ENCODE measurements at regions not wholly inside any gene's neighbourhood (a gene's known extent, or its start where the extent isn't known, plus 50 kb on each side); places are given as distances from the start of the nearest gene placed in this dataset.
"Not testable (repeated sequence)": the region's sequence is repeated elsewhere in the genome, so short reads cannot be mapped to it uniquely, and the experiment has no call there.

DNA sequence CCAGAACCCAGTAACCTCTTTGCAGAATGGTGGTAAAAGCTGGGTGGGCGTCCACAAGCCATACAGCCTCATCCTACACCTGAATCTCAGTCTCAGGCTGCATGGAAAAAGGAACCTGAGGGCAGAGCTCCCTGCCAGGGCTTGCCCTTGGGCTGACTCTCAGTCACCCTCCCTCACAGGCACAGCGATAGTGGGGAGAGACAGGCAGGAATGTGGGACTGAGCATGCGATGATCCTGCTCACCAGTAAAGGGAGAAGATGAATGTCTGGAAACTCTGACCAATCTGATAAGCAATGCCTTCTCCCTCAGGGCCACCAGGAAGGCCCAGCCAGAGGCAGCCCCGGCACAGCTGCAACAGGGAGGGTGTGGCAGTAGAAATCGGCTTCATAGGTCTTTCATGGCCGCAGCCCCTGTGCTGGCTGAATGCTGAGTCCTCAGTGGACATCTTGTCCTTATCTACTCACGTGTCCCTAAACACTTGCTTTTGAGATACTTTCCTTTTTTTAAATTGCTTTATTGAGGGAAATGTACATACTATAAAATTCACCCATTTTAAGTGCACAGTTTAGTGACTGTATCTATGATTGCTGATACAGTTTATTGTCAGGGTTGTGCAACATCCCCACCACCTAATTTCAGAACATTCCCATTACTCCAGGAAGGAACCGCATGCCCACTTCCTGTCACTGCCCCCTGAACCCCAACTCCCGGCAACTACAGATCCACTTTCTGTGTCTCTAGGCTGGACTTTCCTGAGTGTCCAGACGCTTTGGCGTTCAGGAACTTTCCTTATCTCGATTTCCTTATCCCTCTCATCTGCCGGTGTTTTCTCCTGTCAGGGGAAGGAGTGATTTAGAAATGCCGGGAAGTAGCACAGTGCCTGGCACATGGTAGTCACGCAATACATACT is 258.1 kb downstream of the PCNX1 start:
- ATAC-seq: no peak

DNA sequence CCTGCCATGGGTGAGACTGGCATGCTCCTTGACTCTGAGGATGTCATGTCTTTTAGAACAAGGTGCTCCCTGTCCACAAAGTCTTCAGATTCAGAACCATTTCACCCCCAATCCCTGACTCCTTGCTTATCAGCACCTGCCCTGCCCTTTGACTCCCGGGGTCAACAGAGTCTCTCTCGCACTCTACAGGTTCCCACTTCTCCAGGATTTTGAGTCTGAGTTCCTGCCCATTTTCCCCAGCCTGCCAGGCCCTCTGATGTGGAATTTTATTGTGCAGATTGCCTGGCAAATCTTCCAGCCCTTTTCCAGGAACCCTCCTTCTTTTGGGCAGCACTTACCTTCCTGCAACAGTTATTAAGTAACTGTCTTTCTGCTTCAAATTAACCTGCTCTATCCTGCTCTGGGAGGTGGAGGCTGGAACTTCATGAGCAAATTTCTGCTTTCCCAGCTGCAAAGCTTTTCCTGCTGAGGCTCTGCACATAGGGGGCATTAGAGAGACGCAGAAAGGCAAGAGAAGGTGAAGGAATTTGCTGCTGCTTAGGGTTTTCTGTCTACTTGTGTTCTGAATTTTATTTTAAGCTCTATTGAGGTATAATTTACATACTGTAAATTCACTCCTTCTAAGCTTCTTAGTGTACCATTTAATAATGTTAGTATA is 259.1 kb downstream of the PCNX1 start:
- ATAC-seq: peak; percentile 62

DNA sequence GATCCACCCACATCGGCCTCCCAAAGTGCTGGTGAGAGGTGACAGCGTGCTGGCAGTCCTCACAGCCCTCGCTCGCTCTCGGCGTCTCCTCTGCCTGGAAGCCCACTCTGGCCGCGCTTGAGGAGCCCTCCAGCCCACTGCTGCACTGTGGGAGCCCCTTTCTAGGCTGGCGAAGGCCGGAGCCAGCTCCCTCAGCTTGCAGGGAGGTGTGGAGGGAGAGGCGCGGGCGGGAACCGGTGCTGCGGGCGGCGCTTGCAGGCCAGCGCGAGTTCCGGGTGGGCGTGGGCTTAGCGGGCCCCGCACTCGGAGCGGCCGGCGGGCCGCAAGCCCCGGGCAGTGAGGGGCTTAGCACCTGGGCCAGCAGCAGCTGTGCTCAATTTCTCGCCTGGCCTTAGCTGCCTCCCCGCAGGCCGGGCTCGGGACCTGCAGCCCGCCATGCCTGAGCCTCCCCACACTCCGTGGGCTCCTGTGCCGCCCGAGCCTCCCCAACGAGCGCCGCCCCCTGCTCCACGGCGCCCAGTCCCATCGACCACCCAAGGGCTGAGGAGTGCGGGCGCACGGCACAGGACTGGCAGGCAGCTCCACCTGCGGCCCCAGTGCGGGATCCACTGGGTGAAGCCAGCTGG is 260.2 kb downstream of the PCNX1 start:
- ATAC-seq: not testable (repeated sequence)

DNA sequence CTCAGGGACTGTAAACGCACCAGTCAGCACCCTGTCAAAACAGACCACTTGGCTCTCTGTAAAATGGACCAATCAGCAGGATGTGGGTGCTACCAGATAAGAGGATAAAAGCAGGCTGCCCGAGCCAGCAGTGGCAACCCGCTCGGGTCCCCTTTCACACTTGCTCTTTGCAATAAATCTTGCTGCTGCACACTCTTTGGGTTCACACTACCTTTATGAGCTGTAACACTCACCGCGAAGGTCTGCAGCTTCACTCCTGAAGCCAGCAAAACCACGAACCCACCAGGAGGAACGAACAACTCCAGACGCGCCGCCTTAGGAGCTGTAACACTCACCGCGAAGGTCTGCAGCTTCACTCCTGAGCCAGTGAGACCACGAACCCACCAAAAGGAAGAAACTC is 260.9 kb downstream of the PCNX1 start:
- not testable (repeated sequence) for ATAC-seq

DNA sequence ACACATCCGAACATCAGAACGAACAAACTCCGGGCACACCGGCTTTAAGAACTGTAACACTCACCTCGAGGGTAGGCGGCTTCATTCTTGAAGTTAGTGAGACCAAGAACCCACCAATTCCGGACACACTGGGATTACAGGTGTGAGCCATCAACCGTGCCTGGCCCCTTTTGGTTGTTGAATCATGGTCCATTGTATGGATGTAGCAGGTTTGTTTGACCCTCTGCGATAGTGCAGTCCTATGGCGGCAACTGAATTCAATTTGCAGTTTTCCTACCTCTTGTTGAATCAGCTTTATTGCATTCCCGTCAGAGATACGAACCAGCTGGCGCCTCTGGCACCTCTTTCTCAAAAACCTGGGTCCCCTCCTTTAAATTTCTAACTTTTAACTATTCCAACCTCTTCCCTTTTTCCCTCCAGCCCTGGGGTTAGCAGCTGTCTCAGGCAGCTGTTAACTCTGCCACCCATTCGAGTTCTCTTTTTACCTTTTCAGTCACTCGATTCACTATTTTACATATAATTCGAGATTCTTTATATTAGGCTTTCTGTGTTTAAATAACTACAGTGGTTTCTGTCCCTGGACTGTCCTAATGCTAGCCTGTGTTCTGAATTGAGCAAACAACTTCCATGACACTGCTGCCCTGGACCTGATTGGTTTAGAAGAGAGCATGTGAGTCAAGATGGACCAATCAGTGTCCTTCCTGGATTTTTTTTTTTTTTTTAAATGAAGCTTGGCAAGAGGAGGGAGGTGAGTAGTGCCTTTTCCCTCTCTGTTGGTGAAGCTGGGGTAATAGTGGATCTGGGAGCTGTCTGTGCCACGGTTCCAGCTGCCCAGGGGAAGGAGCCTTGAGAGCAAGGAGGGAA is 261.5 kb downstream of the PCNX1 start:
- no peak for ATAC-seq

DNA sequence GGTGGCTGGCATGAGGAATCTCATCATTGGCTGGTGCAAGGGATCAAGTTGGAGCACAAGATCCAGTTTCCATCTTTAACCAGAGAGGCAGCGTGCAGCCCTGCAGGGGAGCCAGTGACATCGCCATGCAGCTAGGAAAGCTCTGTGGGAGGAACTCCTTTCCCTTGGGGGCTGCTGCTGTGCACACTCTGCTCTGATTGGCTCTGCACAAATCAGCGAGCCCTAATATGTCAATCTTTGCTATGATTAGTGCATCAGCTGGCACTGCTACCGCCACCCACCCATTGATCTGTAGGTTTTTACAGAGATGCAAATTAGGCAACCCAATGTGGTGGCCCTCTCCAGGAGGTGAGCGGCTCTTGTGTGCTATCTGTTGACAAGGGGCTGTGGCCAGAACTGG is 262.6 kb downstream of the PCNX1 start:
- no peak for ATAC-seq

DNA sequence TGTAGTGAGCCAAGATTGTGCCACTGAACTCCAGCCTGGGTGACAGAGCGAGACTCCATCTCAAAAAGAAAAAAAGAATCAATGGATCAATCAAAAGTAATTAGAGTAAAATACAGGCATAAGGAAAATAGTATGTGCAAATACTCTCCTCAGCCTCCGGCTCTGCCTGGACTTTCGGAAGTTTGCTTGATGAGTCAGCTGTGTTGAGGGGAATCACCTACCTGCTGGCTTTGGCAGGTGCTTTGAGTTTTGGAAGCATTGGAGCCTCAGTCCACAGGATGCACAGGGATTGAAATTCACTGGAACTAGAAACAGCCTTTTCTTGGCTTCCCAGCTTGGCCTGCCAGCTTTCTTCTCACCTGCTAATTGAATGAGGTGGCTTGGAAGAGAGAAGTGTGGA is 268.2 kb downstream of the PCNX1 start:
- peak; percentile 87 for ATAC-seq

DNA sequence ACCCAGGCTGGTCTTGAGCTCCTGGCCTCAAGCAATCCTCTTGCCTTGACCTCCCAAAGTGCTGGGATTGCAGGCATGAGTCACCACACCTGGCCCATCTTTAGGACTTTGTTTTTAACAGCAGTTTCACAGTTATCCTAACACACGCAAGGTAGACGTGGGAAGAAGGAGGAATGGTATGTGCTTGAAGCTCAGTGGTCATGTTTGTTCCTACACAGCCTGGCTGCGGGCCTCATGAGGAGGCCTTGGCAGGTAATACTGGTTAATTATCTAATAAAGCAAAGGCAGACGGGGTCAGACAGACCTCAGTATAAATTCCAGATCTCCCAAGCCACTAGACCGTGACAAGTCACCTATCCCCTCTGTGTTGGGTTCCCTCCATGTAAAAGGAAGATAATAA is 271.8 kb downstream of the PCNX1 start:
- no peak for ATAC-seq

DNA sequence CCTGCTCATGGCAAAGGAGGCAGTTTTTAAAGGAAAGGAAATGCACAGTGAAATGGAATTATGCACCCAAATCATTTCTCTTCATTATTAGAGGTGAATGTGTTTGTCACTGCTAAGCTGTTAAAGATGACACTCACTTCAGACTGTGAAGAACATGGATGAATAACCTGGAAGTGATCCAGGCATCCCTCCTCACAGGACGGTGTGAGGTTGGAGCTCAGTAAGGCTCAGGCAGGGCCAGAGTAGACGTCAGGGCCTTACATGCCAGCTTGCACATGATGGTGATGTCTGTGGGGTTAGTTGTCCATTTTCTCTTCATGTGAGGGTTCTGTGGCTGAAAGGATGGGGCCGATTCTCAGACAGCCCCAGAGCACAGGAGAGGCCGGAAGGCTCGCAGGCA is 273.1 kb downstream of the PCNX1 start:
- no peak for ATAC-seq

DNA sequence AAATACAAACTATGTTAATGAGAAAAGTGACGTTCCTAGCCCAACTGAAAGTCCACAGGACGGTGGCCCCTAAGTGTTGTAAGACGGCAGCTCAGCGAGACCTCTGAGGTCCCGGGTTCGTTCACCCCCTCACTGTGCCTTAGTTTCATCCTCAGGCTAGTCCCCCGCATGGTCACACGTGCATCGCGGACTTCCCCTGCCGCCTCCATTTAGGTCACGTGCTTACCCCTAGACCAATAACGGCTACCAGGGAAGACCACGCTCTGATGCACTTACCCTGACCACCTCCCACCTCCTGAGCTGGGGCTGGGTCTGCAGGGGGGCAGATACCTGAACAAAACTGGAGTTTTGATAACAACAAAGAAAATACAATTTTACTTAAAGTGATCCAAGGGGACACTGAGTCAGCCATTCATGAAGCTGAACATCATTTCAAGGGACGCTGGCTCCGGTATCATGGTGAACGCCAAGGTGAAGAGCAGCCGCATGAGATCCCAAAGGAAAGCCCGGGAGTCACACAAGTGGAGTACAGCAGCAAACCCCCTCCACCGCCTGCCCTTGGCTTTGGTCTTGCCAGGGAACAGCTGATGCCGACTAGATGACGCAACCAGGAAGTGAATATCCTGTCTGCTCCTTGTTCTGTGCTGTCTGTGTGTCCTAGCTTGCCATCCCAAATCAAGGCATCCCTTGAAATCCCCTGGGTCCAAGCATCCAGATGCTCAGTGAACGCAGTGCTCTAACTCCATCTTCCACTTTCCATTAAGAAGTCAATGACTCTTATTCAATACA is 274.1 kb downstream of the PCNX1 start:
- ATAC-seq: peak; percentile 25

DNA sequence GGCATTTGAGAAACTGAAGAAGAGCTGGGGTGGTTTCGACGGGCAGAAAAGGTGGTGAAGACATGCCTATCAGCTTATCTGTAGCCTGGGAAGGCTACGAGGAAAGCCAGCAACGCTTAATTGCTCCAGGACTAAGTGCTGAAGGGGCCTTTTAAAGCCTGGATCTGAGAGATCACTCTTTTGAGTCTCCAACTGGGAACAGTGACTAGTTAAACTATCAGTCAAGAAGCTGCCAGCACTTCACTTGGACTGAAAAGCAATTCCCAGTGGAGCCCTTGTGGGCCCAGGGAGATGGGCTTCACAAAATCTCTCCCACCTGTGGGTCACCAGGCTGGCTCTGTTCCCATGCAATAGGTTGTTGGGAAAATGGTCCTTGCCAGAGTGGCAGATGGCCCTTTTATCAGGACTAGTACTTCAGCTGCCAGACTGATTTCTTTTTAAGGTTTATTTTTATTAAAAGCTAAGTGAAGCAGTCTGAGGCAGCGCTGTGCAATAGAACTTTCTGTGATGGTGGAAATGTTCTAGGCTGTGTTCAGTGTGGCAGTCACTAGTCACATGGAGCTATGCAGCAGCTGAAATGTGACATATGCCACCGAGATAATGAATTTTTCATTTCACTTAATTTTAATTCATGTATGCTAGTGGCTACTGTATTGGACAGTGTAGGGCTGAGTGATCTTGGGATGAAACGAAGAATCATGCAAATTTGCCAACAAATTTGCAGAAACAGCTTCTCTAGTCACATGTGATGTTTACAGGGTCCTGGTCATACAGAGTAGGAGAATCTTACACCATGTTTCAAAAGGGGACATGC is 276.8 kb downstream of the PCNX1 start:
- no peak for ATAC-seq

DNA sequence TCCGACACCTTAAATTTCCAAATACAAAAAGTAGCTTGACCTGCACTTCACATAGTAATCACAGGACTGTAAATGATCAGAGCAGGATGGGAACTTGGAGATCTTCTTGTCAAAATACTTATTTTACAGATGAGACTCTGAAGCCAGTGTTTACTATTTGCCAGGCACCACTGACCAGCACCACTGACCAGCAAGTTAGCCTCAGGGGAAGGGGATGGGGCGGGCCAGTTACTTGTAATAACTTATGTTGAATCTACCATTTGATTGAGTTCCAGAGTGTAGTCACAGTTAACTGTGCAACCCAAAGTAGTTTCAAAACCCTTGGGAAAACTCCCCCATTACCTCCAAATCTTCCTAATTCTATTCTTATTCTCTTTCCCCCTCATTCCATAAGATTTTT is 278.4 kb downstream of the PCNX1 start:
- no peak for ATAC-seq

DNA sequence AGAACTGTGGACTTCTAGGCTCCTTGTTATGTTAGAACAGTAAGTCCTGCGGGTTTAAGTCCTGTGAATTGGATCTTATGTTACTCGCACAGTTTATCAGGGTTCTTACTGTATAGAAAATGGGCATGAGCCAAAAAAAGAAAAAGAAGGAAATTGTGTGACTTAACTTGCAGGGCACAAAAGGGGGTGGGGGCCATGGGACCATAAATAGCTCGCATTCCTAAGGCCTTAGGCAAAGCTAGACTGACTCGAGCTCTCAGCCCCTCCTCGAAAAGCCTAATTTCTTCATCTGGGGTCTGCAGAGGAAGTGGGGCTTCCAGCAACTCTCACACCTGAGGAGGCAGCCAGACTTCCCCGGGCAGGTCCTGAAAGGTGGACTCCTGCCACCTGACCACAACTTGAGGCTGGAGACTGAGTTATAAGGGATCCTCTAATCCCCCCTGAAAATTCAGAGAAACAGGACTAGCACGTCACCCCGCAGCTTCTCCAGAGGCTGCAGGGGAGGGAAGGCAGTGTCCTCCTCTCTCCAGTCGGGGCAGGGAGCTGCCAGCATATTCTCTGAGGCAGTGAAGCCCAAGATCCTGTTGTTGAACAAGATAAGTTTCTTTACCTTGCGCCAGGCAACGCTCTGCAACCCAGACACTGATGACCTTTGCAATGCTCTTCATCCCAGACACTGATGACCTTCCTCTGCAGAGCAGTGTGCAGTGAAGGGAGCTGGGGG is 280.5 kb downstream of the PCNX1 start:
- ATAC-seq: no peak

DNA sequence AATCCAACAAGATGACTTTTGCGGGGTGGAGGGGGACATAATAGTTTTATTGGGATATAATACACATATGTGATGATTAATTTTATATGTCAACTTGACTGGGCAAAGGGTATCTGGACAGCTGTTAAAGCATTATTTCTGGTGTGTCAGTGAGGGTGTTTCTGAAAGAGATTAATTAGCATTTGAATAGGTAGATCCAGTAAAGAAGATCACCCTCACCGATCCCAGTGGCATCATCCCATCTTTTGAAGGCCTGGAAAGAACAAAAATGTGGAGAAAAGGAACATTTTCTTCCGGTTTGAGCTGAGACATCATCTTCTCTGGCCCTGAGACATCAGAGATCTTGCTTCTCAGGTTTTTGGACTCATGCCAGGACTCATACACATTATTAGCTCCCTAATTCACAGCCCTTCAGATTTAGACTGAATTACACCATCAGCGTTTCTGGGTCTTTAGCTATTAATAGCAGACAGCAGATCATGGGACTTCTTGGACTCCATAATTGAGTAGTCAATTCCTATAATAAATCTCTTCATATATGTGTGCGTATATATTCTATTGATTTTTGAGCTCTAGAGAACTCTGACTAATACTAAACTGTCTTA is 283.6 kb downstream of the PCNX1 start:
- no peak for ATAC-seq

DNA sequence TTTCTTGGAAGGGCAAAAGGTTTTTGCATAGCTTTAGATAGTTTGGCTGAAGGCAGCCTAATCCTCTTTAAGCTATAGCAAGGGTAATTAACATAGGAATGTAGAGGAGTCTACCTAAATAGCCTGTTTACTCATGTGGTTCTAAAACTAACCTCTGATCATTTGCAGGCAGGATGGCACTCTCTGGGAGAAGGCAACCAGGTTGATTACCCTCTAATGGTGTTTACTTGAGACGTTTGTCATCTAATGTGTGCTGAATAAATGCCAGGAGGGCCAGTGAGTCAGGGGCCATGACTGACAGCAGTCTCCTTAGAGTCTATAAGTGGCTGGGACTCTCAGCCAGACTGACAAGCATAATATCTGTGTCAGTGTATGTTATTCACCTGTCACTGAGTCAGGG is 286.4 kb downstream of the PCNX1 start:
- ATAC-seq: no peak

DNA sequence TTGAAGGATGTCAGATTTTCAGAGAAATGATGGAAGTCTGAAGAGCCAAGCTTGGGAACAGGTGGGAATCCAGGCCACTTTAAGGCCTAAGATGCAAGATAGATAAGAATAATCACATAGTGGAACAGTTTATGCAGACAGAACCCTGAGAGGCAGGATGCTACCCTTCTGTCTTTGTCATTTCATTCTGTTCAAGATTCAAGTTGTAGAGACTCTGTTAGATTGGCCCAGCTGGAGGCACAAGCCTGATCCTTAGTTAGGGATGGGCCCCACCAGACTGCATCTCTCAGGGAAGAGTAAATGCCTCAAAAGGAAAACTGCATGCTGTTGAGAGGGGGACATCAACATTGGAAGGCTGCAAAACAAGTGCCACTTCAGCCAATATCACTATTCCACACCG is 287.0 kb downstream of the PCNX1 start:
- ATAC-seq: no peak

DNA sequence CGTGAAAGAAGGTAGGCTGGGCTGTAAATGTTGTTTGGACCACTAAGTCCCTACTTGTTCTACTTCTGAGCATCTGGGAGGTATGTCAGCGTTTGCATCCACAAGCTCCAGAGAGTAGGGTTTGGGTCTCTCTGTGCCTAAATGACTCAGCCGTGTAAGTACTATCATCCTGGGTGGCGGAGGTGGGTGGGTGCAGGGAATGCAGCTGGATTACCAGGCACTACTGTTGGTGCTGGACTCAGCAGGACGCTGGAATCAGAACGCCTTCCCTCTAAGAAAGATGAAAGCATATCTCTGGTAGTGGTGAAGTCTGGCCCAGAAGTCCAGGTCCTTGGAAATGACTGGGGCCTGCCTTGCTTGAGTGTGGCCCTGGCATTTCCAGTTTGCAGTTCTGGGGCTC is 289.7 kb downstream of the PCNX1 start:
- ATAC-seq: no peak

DNA sequence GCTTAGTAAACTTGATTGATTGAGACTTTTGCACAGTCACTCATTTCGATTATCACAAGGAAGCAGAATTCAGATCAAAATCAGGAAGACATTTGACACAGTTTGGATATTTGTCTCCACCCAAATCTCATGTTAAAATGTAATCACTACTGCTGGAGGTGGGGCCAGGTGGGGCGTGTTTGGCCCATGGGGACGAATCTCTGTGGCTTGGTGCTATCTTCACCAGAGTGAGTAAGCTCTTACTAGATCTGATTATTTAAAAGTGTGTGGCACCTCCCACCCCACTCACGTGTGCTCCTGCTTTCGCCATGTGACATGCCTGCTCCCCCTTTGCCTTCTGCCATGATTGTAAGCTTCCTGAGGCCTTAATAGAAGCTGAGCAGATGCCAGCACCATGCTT is 291.4 kb downstream of the PCNX1 start:
- no peak for ATAC-seq

DNA sequence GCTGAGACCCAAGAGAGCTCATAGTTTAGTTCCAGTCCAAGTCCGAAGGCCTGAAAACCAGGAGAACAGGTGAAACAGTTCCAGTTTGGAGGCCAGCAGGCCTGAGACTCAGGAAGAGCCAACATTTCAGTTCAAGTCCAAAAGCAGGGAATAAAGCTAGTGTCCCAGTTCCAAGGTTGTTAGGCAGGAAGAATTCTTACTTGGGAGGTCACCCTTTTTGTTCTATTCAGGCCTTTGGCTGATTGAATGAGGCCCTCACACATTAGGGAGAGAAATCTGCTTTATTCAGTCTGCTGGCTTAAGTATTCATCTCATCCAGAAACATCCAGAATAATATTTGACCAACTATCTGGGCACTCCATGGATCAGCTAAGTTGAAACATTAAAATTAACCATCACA is 294.6 kb downstream of the PCNX1 start:
- ATAC-seq: no peak

DNA sequence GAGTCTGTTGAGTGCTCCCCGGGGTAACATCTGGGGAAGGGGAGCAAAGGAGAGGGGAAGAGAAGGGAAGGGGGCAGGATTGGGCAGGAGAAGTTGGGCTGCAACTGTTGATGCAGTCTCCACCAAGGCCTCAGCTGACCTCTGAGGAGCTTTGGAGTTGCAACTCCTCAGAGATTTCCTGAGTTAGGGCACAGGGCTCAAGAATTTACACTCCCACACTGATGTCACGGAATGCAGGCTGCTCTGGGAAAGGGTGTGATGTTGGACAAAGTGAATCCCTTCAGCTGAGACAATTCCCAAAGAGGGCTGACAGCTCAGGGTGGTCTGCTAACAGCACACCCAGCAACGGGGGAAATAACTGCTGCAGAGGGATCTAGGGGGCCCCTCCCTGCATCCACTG is 295.6 kb downstream of the PCNX1 start:
- no peak for ATAC-seq
